ENCODE measurements at regions not wholly inside any gene's neighbourhood (a gene's known extent, or its start where the extent isn't known, plus 50 kb on each side); places are given as distances from the start of the nearest gene placed in this dataset.
A peak's percentile ranks its signal among the peaks of the same experiment; 100 is the strongest.

DNA sequence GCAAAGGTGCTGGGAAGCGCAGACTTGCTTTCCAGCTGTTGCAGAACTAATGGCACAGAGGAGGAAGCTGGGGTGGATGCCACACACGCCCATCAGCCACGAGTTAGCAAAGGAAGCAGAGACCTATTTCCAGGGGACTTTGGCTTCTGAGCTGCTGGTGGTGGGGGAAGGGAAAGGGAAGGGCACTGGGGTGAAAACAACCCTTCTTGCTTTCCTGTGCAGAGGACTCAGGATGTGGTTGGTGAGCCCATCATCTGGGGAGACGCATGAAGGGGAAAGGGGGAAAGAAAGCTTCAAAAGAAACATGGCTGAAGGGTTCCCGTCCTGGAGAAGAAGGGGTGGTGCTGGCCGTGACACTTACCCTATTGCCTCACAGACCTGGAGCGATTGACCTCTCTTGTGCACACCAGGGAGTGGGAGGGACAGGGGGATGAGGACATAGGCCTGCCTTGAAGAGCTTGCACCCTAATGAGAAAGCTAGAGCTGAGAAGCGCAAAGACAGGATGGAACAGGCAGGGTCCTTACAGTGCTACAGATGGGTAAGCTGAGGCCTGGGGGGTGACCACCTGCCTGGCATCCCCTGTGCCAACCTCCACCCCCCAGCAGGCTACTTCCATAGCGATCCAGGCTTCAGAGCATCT lies 140.8 kb upstream of the RAB4A start (continued):
- TF ChIP-seq THAP11 (CRISPR knock-in tag; IDR thresholded peaks at IDR 0.05), result peak; percentile 72
- peak; percentile 80; the same call in 1 of the 2 replicates for TF ChIP-seq HNF4G (IDR thresholded peaks at IDR 0.05; ENCODE audit: borderline replicate concordance, low read depth, low read length)
- peak; percentile 86; the same call in 1 of the 2 replicates for TF ChIP-seq HNF4G (CRISPR knock-in tag; IDR thresholded peaks at IDR 0.05; ENCODE audit: borderline replicate concordance, low read depth)
- peak; percentile 16; the same call in 1 of the 2 replicates for TF ChIP-seq FOXK2 (IDR thresholded peaks at IDR 0.05)
- TF ChIP-seq, protein P1, sequence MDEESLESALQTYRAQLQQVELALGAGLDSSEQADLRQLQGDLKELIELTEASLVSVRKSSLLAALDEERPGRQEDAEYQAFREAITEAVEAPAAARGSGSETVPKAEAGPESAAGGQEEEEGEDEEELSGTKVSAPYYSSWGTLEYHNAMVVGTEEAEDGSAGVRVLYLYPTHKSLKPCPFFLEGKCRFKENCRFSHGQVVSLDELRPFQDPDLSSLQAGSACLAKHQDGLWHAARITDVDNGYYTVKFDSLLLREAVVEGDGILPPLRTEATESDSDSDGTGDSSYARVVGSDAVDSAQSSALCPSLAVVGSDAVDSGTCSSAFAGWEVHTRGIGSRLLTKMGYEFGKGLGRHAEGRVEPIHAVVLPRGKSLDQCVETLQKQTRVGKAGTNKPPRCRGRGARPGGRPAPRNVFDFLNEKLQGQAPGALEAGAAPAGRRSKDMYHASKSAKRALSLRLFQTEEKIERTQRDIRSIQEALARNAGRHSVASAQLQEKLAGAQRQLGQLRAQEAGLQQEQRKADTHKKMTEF (CRISPR knock-in tag; IDR thresholded peaks at IDR 0.05), result peak; percentile 76; the same call in 1 of the 2 replicates
- no peak; the same call in 1 of the 2 replicates for TF ChIP-seq NRL (CRISPR knock-in tag; IDR thresholded peaks at IDR 0.05; ENCODE audit: borderline replicate concordance)
- no peak for TF ChIP-seq ATF1 (CRISPR knock-in tag; IDR thresholded peaks at IDR 0.05)
- peak; percentile 57 for TF ChIP-seq ASH2L (IDR thresholded peaks at IDR 0.05; ENCODE audit: insufficient read length, low read depth, low read length)
- no peak for TF ChIP-seq JARID2 (CRISPR knock-in tag; IDR thresholded peaks at IDR 0.05; ENCODE audit: insufficient replicate concordance)
- no peak for TF ChIP-seq SRSF9 (IDR thresholded peaks at IDR 0.05; ENCODE audit: borderline replicate concordance, insufficient read depth, low read depth, low read length, poor library complexity, severe bottlenecking)
- TF ChIP-seq, protein P2, sequence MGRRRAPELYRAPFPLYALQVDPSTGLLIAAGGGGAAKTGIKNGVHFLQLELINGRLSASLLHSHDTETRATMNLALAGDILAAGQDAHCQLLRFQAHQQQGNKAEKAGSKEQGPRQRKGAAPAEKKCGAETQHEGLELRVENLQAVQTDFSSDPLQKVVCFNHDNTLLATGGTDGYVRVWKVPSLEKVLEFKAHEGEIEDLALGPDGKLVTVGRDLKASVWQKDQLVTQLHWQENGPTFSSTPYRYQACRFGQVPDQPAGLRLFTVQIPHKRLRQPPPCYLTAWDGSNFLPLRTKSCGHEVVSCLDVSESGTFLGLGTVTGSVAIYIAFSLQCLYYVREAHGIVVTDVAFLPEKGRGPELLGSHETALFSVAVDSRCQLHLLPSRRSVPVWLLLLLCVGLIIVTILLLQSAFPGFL (CRISPR knock-in tag; IDR thresholded peaks at IDR 0.05), result no peak
- TF ChIP-seq DR1 (CRISPR knock-in tag; IDR thresholded peaks at IDR 0.05), result no peak; the same call in 1 of the 2 replicates
- TF ChIP-seq ZNF251 (CRISPR knock-in tag; IDR thresholded peaks at IDR 0.05), result no peak
- TF ChIP-seq, protein P3, sequence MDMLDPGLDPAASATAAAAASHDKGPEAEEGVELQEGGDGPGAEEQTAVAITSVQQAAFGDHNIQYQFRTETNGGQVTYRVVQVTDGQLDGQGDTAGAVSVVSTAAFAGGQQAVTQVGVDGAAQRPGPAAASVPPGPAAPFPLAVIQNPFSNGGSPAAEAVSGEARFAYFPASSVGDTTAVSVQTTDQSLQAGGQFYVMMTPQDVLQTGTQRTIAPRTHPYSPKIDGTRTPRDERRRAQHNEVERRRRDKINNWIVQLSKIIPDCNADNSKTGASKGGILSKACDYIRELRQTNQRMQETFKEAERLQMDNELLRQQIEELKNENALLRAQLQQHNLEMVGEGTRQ (IDR thresholded peaks at IDR 0.05; ENCODE audit: low read depth, low read length), result no peak
- TF ChIP-seq, protein P3 (CRISPR knock-in tag; IDR thresholded peaks at IDR 0.05; ENCODE audit: borderline replicate concordance), result no peak
- TF ChIP-seq ZFP90 (CRISPR knock-in tag; IDR thresholded peaks at IDR 0.05; ENCODE audit: borderline replicate concordance), result no peak
- no peak for TF ChIP-seq SMARCC2 (IDR thresholded peaks at IDR 0.05)
- TF ChIP-seq ZNF317 (CRISPR knock-in tag; IDR thresholded peaks at IDR 0.05), result peak; percentile 88
- TF ChIP-seq, protein P4, sequence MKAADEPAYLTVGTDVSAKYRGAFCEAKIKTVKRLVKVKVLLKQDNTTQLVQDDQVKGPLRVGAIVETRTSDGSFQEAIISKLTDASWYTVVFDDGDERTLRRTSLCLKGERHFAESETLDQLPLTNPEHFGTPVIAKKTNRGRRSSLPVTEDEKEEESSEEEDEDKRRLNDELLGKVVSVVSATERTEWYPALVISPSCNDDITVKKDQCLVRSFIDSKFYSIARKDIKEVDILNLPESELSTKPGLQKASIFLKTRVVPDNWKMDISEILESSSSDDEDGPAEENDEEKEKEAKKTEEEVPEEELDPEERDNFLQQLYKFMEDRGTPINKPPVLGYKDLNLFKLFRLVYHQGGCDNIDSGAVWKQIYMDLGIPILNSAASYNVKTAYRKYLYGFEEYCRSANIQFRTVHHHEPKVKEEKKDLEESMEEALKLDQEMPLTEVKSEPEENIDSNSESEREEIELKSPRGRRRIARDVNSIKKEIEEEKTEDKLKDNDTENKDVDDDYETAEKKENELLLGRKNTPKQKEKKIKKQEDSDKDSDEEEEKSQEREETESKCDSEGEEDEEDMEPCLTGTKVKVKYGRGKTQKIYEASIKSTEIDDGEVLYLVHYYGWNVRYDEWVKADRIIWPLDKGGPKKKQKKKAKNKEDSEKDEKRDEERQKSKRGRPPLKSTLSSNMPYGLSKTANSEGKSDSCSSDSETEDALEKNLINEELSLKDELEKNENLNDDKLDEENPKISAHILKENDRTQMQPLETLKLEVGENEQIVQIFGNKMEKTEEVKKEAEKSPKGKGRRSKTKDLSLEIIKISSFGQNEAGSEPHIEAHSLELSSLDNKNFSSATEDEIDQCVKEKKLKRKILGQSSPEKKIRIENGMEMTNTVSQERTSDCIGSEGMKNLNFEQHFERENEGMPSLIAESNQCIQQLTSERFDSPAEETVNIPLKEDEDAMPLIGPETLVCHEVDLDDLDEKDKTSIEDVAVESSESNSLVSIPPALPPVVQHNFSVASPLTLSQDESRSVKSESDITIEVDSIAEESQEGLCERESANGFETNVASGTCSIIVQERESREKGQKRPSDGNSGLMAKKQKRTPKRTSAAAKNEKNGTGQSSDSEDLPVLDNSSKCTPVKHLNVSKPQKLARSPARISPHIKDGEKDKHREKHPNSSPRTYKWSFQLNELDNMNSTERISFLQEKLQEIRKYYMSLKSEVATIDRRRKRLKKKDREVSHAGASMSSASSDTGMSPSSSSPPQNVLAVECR (CRISPR knock-in tag; IDR thresholded peaks at IDR 0.05; ENCODE audit: borderline replicate concordance), result peak; percentile 50; the same call in 1 of the 2 replicates
- TF ChIP-seq, protein P5, sequence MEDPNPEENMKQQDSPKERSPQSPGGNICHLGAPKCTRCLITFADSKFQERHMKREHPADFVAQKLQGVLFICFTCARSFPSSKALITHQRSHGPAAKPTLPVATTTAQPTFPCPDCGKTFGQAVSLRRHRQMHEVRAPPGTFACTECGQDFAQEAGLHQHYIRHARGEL (CRISPR knock-in tag; IDR thresholded peaks at IDR 0.05), result no peak
- TF ChIP-seq JUN (CRISPR knock-in tag; IDR thresholded peaks at IDR 0.05), result peak; percentile 42; the same call in 1 of the 2 replicates

All from HepG2 (cell line).